ENCODE measurements at regions not wholly inside any gene's neighbourhood (a gene's known extent, or its start where the extent isn't known, plus 50 kb on each side); places are given as distances from the start of the nearest gene placed in this dataset.
A peak's percentile ranks its signal among the peaks of the same experiment; 100 is the strongest.

GRCh38 chr11:131109257-131109656, 193.0 kb upstream of the SNX19 start:
- TF ChIP-seq CTCF (IDR thresholded peaks at IDR 0.05), result no peak
- no peak for DNase-seq (ENCODE audit: extremely low spot score, unreplicated experiment)
- no peaks in the 10 kb centered on the region for H3K36me3 Mint-ChIP-seq (ENCODE audit: unreplicated experiment)
- H3K27ac Mint-ChIP-seq (ENCODE audit: unreplicated experiment), result no peak overlapping the region
- H3K4me3 Mint-ChIP-seq (ENCODE audit: unreplicated experiment), result no peak overlapping the region
- no peaks in the 10 kb centered on the region for H3K27me3 Mint-ChIP-seq (ENCODE audit: unreplicated experiment)
- peaks cover 6% of the 10 kb centered on the region for H3K4me1 Mint-ChIP-seq (ENCODE audit: unreplicated experiment)
- no peaks in the 10 kb centered on the region for H3K9me3 Mint-ChIP-seq (ENCODE audit: unreplicated experiment)

- no peaks in the 10 kb centered on the region for H3K36me3 Mint-ChIP-seq (ENCODE audit: unreplicated experiment)
- TF ChIP-seq CTCF (IDR thresholded peaks at IDR 0.05), result no peak
- DNase-seq (ENCODE audit: extremely low spot score, unreplicated experiment), result no peak
- peaks cover 6% of the 10 kb centered on the region for H3K4me1 Mint-ChIP-seq (ENCODE audit: unreplicated experiment)
- no peak overlapping the region for H3K27ac Mint-ChIP-seq (ENCODE audit: unreplicated experiment)
- no peaks in the 10 kb centered on the region for H3K27me3 Mint-ChIP-seq (ENCODE audit: unreplicated experiment)
- no peak overlapping the region for H3K4me3 Mint-ChIP-seq (ENCODE audit: unreplicated experiment)
- no peaks in the 10 kb centered on the region for H3K9me3 Mint-ChIP-seq (ENCODE audit: unreplicated experiment)
Measured at GRCh38 chr11:131109790-131110189, 193.5 kb upstream of the SNX19 start.

GRCh38 chr11:131111775-131112174, 195.5 kb upstream of the SNX19 start:
- no peak overlapping the region for H3K4me3 Mint-ChIP-seq (ENCODE audit: unreplicated experiment)
- no peak for TF ChIP-seq CTCF (IDR thresholded peaks at IDR 0.05)
- DNase-seq (ENCODE audit: extremely low spot score, unreplicated experiment), result peak; percentile 71
- no peak overlapping the region for H3K27ac Mint-ChIP-seq (ENCODE audit: unreplicated experiment)
- no peaks in the 10 kb centered on the region for H3K27me3 Mint-ChIP-seq (ENCODE audit: unreplicated experiment)
- H3K9me3 Mint-ChIP-seq (ENCODE audit: unreplicated experiment), result no peaks in the 10 kb centered on the region
- no peaks in the 10 kb centered on the region for H3K36me3 Mint-ChIP-seq (ENCODE audit: unreplicated experiment)
- H3K4me1 Mint-ChIP-seq (ENCODE audit: unreplicated experiment), result peaks cover 6% of the 10 kb centered on the region

- H3K9me3 Mint-ChIP-seq (ENCODE audit: unreplicated experiment), result no peaks in the 10 kb centered on the region
Measured at GRCh38 chr11:131118247-131118646, 202.0 kb upstream of the SNX19 start.

More at GRCh38 chr11:131118247-131118646, 202.0 kb upstream of the SNX19 start:
- Mint-ChIP-seq H3K27ac (ENCODE audit: unreplicated experiment) (no peak overlapping the region), H3K4me1 (ENCODE audit: unreplicated experiment) (peaks cover 4% of the 10 kb centered on the region), H3K27me3 (ENCODE audit: unreplicated experiment) (peaks cover 3% of the 10 kb centered on the region), H3K4me3 (ENCODE audit: unreplicated experiment) (no peak overlapping the region), H3K36me3 (ENCODE audit: unreplicated experiment) (no peaks in the 10 kb centered on the region)
- no peak for DNase-seq (ENCODE audit: extremely low spot score, unreplicated experiment)
- no peak for TF ChIP-seq CTCF (IDR thresholded peaks at IDR 0.05)
